Breast epithelium (tissue), 4 donors: ENCODE measurements at regions not wholly inside any gene's neighbourhood (a gene's known extent, or its start where the extent isn't known, plus 50 kb on each side); places are given as distances from the start of the nearest gene placed in this dataset.
A peak's percentile ranks its signal among the peaks of the same experiment; 100 is the strongest.

Source experiments
- DNase-seq, 2 donors: peaks; one replicate each; pipeline ENCODE4 v3.0.0-alpha.2; 2019; ENCODE audit warnings: low spot score in 2 of 2
- H3K27ac ChIP-seq, 2 donors: fragments of 200-600 bp; sonication (generic) in 1 of 2; one replicate each; pipeline ENCODE4 v1.5.1; 2016 to 2019; ENCODE audit warnings: mild to moderate bottlenecking in 1 of 2
- H3K27me3 ChIP-seq, 2 donors: fragments of 200-600 bp; sonication (generic) in 1 of 2; one replicate each; pipeline versions ENCODE4 v1.5.1 to v1.6.0; 2017 to 2019; ENCODE audit warnings: control low read depth in 1 of 2, mild to moderate bottlenecking in 1 of 2
- H3K36me3 ChIP-seq: fragments of 200-600 bp; one replicate; pipeline ENCODE4 v1.5.1; 2019
- H3K4me1 ChIP-seq, 2 donors: fragments of 200-600 bp; sonication (generic); one replicate each; pipeline ENCODE4 v1.5.1; 2016 to 2019; ENCODE audit warnings: control low read depth in 1 of 2
- H3K4me3 ChIP-seq, 3 donors: fragments of 200-600 bp; sonication (generic); 1 replicate in 2 of 3; 2 replicates in 1 of 3; pipeline ENCODE4 v1.5.1; 2016 to 2019; ENCODE audit warnings: mild to moderate bottlenecking in 3 of 3, moderate library complexity in 2 of 3
- H3K9me3 ChIP-seq, 2 donors: fragments of 200-600 bp; sonication (generic) in 1 of 2; one replicate each; pipeline ENCODE4 v1.5.1; 2016 to 2019; ENCODE audit warnings: control low read depth in 1 of 2
- CTCF ChIP-seq, 3 donors: fragments of 450-650 bp; IDR thresholded peaks; one replicate each; pipeline ENCODE4 v1.5.1; 2016 to 2017; ENCODE audit warnings: antibody characterized with exemption in 3 of 3, mild to moderate bottlenecking in 3 of 3, moderate library complexity in 3 of 3
- POLR2A ChIP-seq: fragments of 450-650 bp; IDR thresholded peaks from one replicate; pipeline ENCODE4 v1.6.1; 2016; ENCODE audit warnings: antibody characterized with exemption, mild to moderate bottlenecking, moderate library complexity
- POLR2AphosphoS5 ChIP-seq, 3 donors: sonication (generic); formaldehyde crosslinking; IDR thresholded peaks; one replicate each; pipeline ENCODE4 v1.6.1; 2017; ENCODE audit warnings: antibody characterized with exemption in 3 of 3
- intact Hi-C: fragments of 100-400 bp; cut with DNase I; formaldehyde crosslinking; loops from one replicate; pipeline ENCODE4 v1.15.1; 2023; ENCODE audit warnings: low total_unique reads

DNA sequence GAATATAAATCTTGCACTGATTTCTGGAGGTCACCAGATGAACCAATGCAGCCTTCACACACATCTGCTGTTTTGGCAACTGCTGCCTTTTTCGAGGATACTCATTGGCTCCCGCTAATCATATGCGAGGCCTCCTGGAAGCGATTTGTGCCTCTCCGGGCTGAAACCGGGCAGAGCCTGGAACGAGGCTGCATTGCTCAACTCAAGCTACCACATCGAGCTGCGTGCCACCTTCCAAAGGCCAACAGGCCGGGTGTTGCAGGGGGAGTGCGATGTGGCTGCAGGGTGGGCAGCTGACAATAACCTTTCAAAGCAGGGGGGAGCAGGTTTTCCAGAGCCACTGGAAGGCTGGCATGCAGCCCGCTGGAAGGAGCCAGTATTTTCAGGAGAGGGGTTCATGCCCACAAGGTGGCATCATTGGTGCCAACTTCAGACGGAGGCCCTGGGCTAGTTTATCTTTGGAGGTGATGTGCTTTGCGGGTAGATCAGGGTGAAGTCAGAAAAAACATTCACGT is 122.6 kb upstream of the IFNGR1 start:
- no peak for TF ChIP-seq POLR2A
- TF ChIP-seq POLR2AphosphoS5 (IDR thresholded peaks at IDR 0.05) = no peak
- TF ChIP-seq CTCF (IDR thresholded peaks at IDR 0.05) = no peak
- no peaks in the 10 kb centered on the region for H3K36me3 ChIP-seq

DNA sequence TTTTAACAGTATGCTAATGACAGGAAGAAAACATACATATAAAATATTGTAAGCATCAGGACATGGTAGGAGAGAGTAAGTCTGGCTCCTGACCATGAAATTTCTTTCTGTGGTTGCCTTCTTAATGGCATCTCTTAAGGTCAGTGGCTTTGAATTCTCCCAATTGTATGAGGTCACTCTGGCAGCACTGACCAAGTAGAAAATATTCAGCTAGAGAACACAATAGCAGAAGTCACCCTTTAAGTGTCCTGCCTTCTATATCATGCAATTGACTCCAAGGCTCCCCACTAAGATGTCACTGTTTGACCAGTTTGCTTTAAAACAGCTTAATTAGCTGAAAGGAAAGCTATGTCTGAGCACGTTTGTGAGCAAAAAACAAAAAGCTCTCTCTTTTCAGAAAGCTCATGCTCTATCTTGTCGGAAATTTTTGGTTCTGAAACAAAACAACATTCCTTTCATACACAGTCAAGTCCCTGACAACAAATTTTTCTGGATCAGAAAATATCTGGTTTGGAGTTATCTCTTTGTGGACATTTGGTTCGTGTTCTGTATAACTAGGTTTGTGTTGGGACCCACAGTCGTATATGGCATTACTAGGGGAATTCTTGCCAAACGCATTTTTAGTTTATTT is 120.9 kb upstream of the IFNGR1 start:
- H3K36me3 ChIP-seq = no peaks in the 10 kb centered on the region
- no peak for DNase-seq
- peak overlapping the region; percentile 48 to 70 for H3K27ac ChIP-seq
- no peaks in the 10 kb centered on the region for H3K4me1 ChIP-seq
- intact Hi-C loops = no loop called here
- H3K27me3 ChIP-seq = no peaks in the 10 kb centered on the region
- H3K9me3 ChIP-seq = no peaks in the 10 kb centered on the region
- H3K4me3 ChIP-seq = no peak overlapping the region
- no peak for TF ChIP-seq POLR2AphosphoS5 (IDR thresholded peaks at IDR 0.05)
- no peak for TF ChIP-seq CTCF (IDR thresholded peaks at IDR 0.05)
- TF ChIP-seq POLR2A = no peak

More for the DNA sequence above, 122.6 kb upstream of the IFNGR1 start:
- DNase-seq = no peak
- no peaks in the 10 kb centered on the region for H3K9me3 ChIP-seq
- no peaks in the 10 kb centered on the region for H3K27me3 ChIP-seq
- H3K4me3 ChIP-seq = no peak overlapping the region
- intact Hi-C loops = no loop called here
- H3K27ac ChIP-seq = peak overlapping the region in 1 of 2 donors; percentile 70
- H3K4me1 ChIP-seq = no peaks in the 10 kb centered on the region

- Histone ChIP-seq H3K36me3 (no peaks in the 10 kb centered on the region), H3K27ac (no peak overlapping the region), H3K4me3 (no peak overlapping the region), H3K9me3 (no peaks in the 10 kb centered on the region), H3K4me1 (no peaks in the 10 kb centered on the region), H3K27me3 (no peaks in the 10 kb centered on the region)
- DNase-seq = no peak
- intact Hi-C loops = no loop called here
- TF ChIP-seq CTCF (IDR thresholded peaks at IDR 0.05) (no peak), POLR2AphosphoS5 (IDR thresholded peaks at IDR 0.05) (no peak), POLR2A (no peak)
Measured at GRCh38 chr6:137334884-137335283, 115.7 kb upstream of the IFNGR1 start.

- no peaks in the 10 kb centered on the region for H3K36me3 ChIP-seq
- no peaks in the 10 kb centered on the region for H3K27me3 ChIP-seq
- H3K4me3 ChIP-seq = no peak overlapping the region
- TF ChIP-seq CTCF (IDR thresholded peaks at IDR 0.05) (no peak), POLR2A (no peak), POLR2AphosphoS5 (IDR thresholded peaks at IDR 0.05) (no peak)
- no peak for DNase-seq
- H3K9me3 ChIP-seq = no peaks in the 10 kb centered on the region
- H3K4me1 ChIP-seq = no peaks in the 10 kb centered on the region
- intact Hi-C loops = no loop called here
- H3K27ac ChIP-seq = no peak overlapping the region
Measured at GRCh38 chr6:137334094-137334493, 114.9 kb upstream of the IFNGR1 start.

GRCh38 chr6:137332637-137333280 is 113.6 kb upstream of the IFNGR1 start:
- no peak overlapping the region for H3K4me3 ChIP-seq
- no peaks in the 10 kb centered on the region for H3K27me3 ChIP-seq
- intact Hi-C loops = no loop called here
- H3K9me3 ChIP-seq = no peaks in the 10 kb centered on the region
- H3K36me3 ChIP-seq = no peaks in the 10 kb centered on the region
- H3K4me1 ChIP-seq = no peaks in the 10 kb centered on the region
- H3K27ac ChIP-seq = peak overlapping the region; percentile 8 to 38
- TF ChIP-seq POLR2A (no peak), POLR2AphosphoS5 (IDR thresholded peaks at IDR 0.05) (no peak), CTCF (IDR thresholded peaks at IDR 0.05) (no peak)
- no peak for DNase-seq
